A673 (cell line): ENCODE measurements at regions not wholly inside any gene's neighbourhood (a gene's known extent, or its start where the extent isn't known, plus 50 kb on each side); places are given as distances from the start of the nearest gene placed in this dataset.

Source experiments
- EZH2 ChIP-seq: fragments of 200-600 bp; sonication (generic); IDR thresholded peaks from 2 replicates; pipeline ENCODE4 v1.6.1; 2017; ENCODE audit warnings: borderline replicate concordance, low read depth, mild to moderate bottlenecking, mixed read lengths, antibody characterized with exemption, low read length; ENCODE audit not compliant: poor library complexity, severe bottlenecking
- TF ChIP-seq, protein P1 (sequence below): fragments of 300-800, 200-600 bp; sonication (generic); conservative IDR thresholded peaks from 2 replicates; pipeline ENCODE4 v1.5.1; 2017; ENCODE audit warnings: low read depth, mild to moderate bottlenecking, antibody characterized with exemption, low read length, moderate library complexity, mixed read lengths

DNA sequence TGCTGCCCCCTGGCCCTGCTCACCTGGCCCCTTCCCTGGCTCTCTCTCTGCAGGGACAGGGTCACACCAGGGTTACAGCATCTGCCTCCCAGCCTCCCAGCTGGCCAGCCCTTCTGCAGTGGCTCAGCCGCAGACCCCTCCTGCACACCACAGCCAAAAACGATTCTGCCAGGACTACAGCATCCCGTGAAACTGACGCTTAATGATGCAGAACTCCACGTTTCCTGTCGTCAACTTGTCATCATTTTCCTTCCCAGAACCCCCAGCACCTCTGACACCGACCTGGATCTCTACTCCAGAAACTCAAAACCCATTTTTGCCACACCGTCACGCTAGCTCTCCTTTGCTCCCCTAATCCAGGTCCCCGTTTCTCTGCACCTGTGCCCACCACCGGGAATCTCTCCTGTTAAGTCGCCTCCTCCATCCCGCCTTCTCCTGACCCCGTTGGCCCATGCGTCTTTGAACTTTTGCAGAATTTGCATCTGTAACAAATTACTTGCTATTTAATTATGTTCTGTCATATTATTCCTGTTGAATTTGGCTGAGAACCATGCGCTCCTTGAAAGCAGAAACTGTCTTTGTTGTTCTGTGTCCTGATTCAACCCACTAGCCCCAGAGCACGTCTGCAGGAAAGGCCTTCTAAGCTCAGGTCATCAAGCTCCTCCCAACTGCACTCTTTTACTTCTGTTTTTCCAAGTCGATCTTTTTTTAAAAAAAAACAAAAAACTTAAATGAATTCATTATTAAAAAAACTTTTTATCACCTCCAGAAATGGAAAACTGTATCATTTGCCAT is 173.2 kb upstream of the COPS8 start:
- TF ChIP-seq, protein P1, sequence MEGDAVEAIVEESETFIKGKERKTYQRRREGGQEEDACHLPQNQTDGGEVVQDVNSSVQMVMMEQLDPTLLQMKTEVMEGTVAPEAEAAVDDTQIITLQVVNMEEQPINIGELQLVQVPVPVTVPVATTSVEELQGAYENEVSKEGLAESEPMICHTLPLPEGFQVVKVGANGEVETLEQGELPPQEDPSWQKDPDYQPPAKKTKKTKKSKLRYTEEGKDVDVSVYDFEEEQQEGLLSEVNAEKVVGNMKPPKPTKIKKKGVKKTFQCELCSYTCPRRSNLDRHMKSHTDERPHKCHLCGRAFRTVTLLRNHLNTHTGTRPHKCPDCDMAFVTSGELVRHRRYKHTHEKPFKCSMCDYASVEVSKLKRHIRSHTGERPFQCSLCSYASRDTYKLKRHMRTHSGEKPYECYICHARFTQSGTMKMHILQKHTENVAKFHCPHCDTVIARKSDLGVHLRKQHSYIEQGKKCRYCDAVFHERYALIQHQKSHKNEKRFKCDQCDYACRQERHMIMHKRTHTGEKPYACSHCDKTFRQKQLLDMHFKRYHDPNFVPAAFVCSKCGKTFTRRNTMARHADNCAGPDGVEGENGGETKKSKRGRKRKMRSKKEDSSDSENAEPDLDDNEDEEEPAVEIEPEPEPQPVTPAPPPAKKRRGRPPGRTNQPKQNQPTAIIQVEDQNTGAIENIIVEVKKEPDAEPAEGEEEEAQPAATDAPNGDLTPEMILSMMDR = no peak
- no peak for TF ChIP-seq EZH2
